Right lobe of liver (tissue), 6 donors: ENCODE measurements at regions not wholly inside any gene's neighbourhood (a gene's known extent, or its start where the extent isn't known, plus 50 kb on each side); places are given as distances from the start of the nearest gene placed in this dataset.
A peak's percentile ranks its signal among the peaks of the same experiment; 100 is the strongest.
"Not testable (repeated sequence)": the region's sequence is repeated elsewhere in the genome, so short reads cannot be mapped to it uniquely, and the experiment has no call there.

ENCODE experiments used
- ATAC-seq, 4 donors: fragments of 200-7000 bp; cut with Tn5 transposase; one replicate each; pipeline ENCODE4 v1.9.1; 2020; ENCODE audit warnings: mild to moderate bottlenecking in 4 of 4, moderate library complexity in 4 of 4
- DNase-seq, 3 donors: peaks; one replicate each; pipeline ENCODE4 v3.0.0-alpha.2; 2020
- H3K27ac ChIP-seq, 3 donors: fragments of 200-600 bp; one replicate each; pipeline ENCODE4 v1.8.0; 2022
- H3K27me3 ChIP-seq, 2 donors: fragments of 200-600 bp; one replicate each; pipeline ENCODE4 v1.8.0; 2022
- H3K36me3 ChIP-seq, 4 donors: fragments of 200-600 bp; sonication (generic) in 1 of 4; one replicate each; pipeline versions ENCODE4 v1.5.1 to v1.8.0; 2017 to 2022; ENCODE audit warnings: control low read depth in 1 of 4
- H3K4me1 ChIP-seq, 4 donors: fragments of 200-600 bp; sonication (generic) in 1 of 4; one replicate each; pipeline versions ENCODE4 v1.5.1 to v1.8.0; 2017 to 2022; ENCODE audit warnings: control low read depth in 1 of 4
- H3K4me3 ChIP-seq, 3 donors: fragments of 200-600 bp; one replicate each; pipeline ENCODE4 v1.8.0; 2022
- H3K9me3 ChIP-seq, 4 donors: fragments of 200-600 bp; sonication (generic) in 1 of 4; one replicate each; pipeline versions ENCODE4 v1.5.1 to v1.8.0; 2017 to 2022; ENCODE audit warnings: control low read depth in 1 of 4
- POLR2A ChIP-seq: fragments of 450-650 bp; IDR thresholded peaks from one replicate; pipeline ENCODE4 v1.6.1; 2017; ENCODE audit warnings: antibody characterized with exemption, mild to moderate bottlenecking
- WGBS: methylation state at CpG from one replicate; pipeline ENCODE4 v1.1.6; 2018; ENCODE audit warnings: low coverage, low lambda C conversion rate; ENCODE audit not compliant: insufficient coverage; ENCODE audit errors: missing lambda C conversion rate; 5-methylcytosine and 5-hydroxymethylcytosine counted together
- intact Hi-C, 2 donors: fragments of 100-400 bp; cut with DNase I; formaldehyde crosslinking; loops; one replicate each; pipeline versions ENCODE4 v1.11.2 to v1.14.1; 2022
- TF ChIP-seq, protein P1 (sequence below), 4 donors: fragments of 200-600 bp in 3 of 4; fragments of 450-650 bp in 1 of 4; IDR thresholded peaks; one replicate each; pipeline versions ENCODE4 v1.5.1 to v1.8.0; 2016 to 2022; ENCODE audit warnings: antibody characterized with exemption in 4 of 4, mild to moderate bottlenecking in 2 of 4
- donor health status: DM: no; HTN: yes; CAD: no.
- donor health status: DM: no; HTN: no; CAD: no.
- donor health status: DM: no; HTN: no; CAD: no.
- donor health status: DM: no; HTN: yes; CAD: no.
- donor health status: DM: no; HTN: yes; CAD: no.

DNA sequence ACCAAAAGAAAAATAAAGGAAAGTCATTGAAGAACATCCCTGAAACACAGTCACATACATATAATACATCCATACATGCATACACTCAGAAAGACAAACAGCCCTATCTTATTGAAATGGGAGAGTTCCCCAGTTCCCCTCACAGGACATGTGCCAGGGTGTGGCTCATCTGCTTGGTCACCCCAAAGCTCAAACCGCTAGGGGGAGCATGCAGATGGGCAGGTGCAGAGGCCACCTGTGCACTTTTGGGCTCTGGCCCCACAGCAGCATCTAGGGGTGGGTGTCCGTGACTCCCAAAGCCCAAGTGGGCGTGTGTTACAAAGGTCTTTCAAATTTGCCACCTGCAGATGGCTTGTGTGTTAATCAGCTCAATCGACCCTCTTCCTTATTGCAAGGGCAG lies 75.2 kb downstream of the CMAS start:
- no peak overlapping the region for H3K4me3 ChIP-seq
- ATAC-seq (peak; percentile 55 to 73 (median 68)), DNase-seq (peak in 2 of 3 donors; percentile 34 to 51)
- H3K36me3 ChIP-seq, result no peaks in the 10 kb centered on the region
- TF ChIP-seq POLR2A, result no peak
- TF ChIP-seq, protein P1, sequence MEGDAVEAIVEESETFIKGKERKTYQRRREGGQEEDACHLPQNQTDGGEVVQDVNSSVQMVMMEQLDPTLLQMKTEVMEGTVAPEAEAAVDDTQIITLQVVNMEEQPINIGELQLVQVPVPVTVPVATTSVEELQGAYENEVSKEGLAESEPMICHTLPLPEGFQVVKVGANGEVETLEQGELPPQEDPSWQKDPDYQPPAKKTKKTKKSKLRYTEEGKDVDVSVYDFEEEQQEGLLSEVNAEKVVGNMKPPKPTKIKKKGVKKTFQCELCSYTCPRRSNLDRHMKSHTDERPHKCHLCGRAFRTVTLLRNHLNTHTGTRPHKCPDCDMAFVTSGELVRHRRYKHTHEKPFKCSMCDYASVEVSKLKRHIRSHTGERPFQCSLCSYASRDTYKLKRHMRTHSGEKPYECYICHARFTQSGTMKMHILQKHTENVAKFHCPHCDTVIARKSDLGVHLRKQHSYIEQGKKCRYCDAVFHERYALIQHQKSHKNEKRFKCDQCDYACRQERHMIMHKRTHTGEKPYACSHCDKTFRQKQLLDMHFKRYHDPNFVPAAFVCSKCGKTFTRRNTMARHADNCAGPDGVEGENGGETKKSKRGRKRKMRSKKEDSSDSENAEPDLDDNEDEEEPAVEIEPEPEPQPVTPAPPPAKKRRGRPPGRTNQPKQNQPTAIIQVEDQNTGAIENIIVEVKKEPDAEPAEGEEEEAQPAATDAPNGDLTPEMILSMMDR (IDR thresholded peaks at IDR 0.05), result peak; percentile 28 to 49 (median 38)
- H3K27me3 ChIP-seq, result no peaks in the 10 kb centered on the region
- H3K27ac ChIP-seq, result no peak overlapping the region
- WGBS, result 35% methylated on average over 3 of the region's 4 CpGs
- intact Hi-C loops, result loop anchor here in 1 of 2 donors (10.0 kb wide), 1 partner anchor 214 kb away; the partner anchor contains the start of gene ST8SIA1
- H3K4me1 ChIP-seq, result no peaks in the 10 kb centered on the region
- H3K9me3 ChIP-seq, result no peaks in the 10 kb centered on the region

DNA sequence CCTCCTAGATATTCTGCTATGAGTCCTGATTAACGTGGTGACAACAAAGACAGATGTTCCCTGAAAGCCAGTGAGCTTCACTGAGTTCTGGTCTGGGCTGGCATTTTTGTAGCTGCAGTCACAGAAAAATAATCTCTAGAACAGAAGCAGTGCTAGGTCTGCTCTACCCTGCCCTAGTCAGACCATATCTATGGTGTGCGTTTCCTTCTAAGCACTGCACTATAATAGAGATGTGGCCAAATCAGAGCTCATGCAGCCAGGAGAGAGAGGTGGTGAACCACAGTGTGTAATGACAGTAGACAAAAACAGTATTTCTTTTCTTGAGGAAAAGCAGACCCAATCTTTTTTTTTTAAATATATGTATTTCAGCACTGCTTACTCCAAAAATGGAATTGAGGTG lies 76.3 kb downstream of the CMAS start:
- TF ChIP-seq, protein P1 (IDR thresholded peaks at IDR 0.05), result no peak
- TF ChIP-seq POLR2A, result no peak
- ATAC-seq (no peak), DNase-seq (no peak)
- no peaks in the 10 kb centered on the region for H3K27me3 ChIP-seq
- no peaks in the 10 kb centered on the region for H3K36me3 ChIP-seq
- intact Hi-C loops, result loop anchor here in 1 of 2 donors (10.0 kb wide), 1 partner anchor 212 kb away; the partner anchor contains the start of gene ST8SIA1
- WGBS, result 48% methylated on average over 2 of the region's 2 CpGs
- no peaks in the 10 kb centered on the region for H3K4me1 ChIP-seq
- H3K4me3 ChIP-seq, result no peak overlapping the region
- H3K27ac ChIP-seq, result no peak overlapping the region
- no peaks in the 10 kb centered on the region for H3K9me3 ChIP-seq

DNA sequence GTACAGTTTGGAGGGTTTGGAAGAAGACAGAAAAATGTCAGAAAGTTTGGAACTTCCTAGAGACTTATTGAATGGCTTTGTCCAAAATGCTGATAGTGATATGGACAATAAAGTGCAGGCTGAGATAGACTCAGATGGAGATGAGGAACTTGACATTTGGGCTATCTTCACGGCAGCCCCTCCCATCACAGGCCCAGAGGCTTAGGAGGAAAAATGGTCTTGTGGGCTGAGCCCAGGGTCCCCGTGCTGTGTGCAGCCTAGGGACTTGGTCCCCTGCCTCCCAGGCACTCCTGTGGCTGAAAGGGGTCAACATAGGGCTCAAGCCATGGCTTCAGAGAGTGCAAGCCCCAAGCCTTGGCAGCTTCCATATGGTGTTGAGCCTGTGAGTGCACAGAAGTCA lies 79.0 kb downstream of the CMAS start:
- WGBS, result no CpG with 5 or more reads among the region's 2 CpGs
- ATAC-seq (no peak), DNase-seq (no peak)
- Histone ChIP-seq H3K36me3 (no peaks in the 10 kb centered on the region), H3K27ac (no peak overlapping the region), H3K9me3 (no peaks in the 10 kb centered on the region), H3K4me1 (no peaks in the 10 kb centered on the region), H3K27me3 (no peaks in the 10 kb centered on the region), H3K4me3 (no peak overlapping the region)
- intact Hi-C loops, result loop anchor here in 1 of 2 donors (10.0 kb wide), 1 partner anchor 210 kb away; the partner anchor contains the start of gene ST8SIA1
- TF ChIP-seq, protein P1 (IDR thresholded peaks at IDR 0.05), result no peak
- no peak for TF ChIP-seq POLR2A

DNA sequence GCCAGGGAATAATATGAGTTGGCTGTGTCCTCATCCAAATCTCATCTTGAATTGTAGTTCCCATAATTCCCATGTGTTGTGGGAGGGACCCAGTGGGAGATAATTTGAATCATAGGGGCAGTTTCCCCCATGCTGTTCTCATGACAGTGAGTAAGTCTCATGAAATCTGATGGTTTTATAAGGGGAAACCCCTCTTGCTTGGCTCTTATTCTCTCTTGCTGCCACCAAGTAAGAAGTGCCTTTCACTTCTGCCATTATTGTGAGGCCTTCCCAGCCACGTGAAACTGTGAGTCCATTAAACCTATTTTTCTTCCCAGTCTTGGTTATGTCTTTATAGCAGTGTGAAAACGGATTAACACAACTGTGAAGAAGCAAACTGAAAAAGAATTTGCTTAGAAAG lies 80.1 kb downstream of the CMAS start:
- ATAC-seq, H3K9me3 ChIP-seq, H3K27ac ChIP-seq, H3K4me3 ChIP-seq, H3K36me3 ChIP-seq, H3K27me3 ChIP-seq, H3K4me1 ChIP-seq, DNase-seq: not testable (repeated sequence)
- 8% methylated on average over 2 of the region's 2 CpGs for WGBS
- intact Hi-C loops, result loop anchor here in 1 of 2 donors (10.0 kb wide), 1 partner anchor 209 kb away; the partner anchor contains the start of gene ST8SIA1

DNA sequence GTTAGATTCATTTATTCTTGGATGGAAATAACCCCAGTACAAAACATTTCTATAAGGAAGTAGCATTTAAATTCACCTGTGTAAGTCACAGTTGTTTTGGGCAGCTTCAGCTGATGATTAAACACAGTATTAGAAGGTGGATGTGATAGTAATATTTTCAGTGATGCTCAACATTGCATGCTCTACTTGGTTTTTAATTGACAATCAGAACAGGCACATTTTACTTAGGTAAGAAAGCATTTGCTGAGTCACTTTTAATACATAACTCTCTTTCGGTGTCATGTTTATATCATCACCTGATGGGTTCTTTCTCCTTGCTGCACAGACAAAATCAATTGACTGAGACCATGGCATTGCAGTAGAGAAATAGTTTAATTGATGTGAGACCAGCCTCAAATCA lies 80.7 kb downstream of the CMAS start:
- Histone ChIP-seq H3K4me1 (no peaks in the 10 kb centered on the region), H3K27me3 (no peaks in the 10 kb centered on the region), H3K9me3 (no peaks in the 10 kb centered on the region), H3K27ac (no peak overlapping the region), H3K4me3 (no peak overlapping the region), H3K36me3 (no peaks in the 10 kb centered on the region)
- 0% methylated on average over 1 of the region's 1 CpG for WGBS
- DNase-seq (no peak), ATAC-seq (no peak)
- TF ChIP-seq POLR2A, result no peak
- TF ChIP-seq, protein P1 (IDR thresholded peaks at IDR 0.05), result no peak
- intact Hi-C loops, result loop anchor here in 1 of 2 donors (10.0 kb wide), 1 partner anchor 208 kb away; the partner anchor contains the start of gene ST8SIA1
